Astrocyte (in vitro differentiated cells and primary cell): ENCODE measurements at regions not wholly inside any gene's neighbourhood (a gene's known extent, or its start where the extent isn't known, plus 50 kb on each side); places are given as distances from the start of the nearest gene placed in this dataset.
A peak's percentile ranks its signal among the peaks of the same experiment; 100 is the strongest.

Source experiments
- DNase-seq: peaks from one replicate; pipeline ENCODE4 v3.0.0-alpha.2; 2010; ENCODE audit warnings: low read depth
- FAIRE-seq: peaks from 2 replicates; lab custom pipeline; 2011; peaks lifted over from hg19 to GRCh38; lab: Jason Lieb, UNC
- H2AFZ ChIP-seq: 2 replicates; pipeline ENCODE4 v1.6.0; 2012; ENCODE audit warnings: low read depth, low read length, inconsistent platforms
- H3K27ac ChIP-seq: 2 replicates; pipeline ENCODE4 v1.5.1; 2011; ENCODE audit warnings: low read depth, low read length, inconsistent platforms
- H3K27me3 ChIP-seq: 2 replicates; pipeline ENCODE4 v1.6.0; 2011; ENCODE audit warnings: low read length, inconsistent platforms; ENCODE audit not compliant: insufficient read depth
- H3K36me3 ChIP-seq: 2 replicates; pipeline ENCODE4 v1.5.1; 2011; ENCODE audit warnings: low read length, inconsistent platforms; ENCODE audit not compliant: insufficient read depth
- H3K4me1 ChIP-seq: 2 replicates; pipeline ENCODE4 v1.5.1; 2011; ENCODE audit warnings: low read length, inconsistent platforms; ENCODE audit not compliant: insufficient read depth
- H3K4me2 ChIP-seq: 2 replicates; pipeline ENCODE4 v1.6.0; 2012; ENCODE audit warnings: low read length, inconsistent platforms
- H3K4me3 ChIP-seq: 2 replicates; pipeline ENCODE4 v1.5.1; 2011; ENCODE audit warnings: low read depth, mild to moderate bottlenecking, low read length, inconsistent platforms; ENCODE audit not compliant: insufficient read depth
- H3K79me2 ChIP-seq: 2 replicates; pipeline ENCODE4 v1.6.0; 2012; ENCODE audit warnings: mild to moderate bottlenecking, low read length, inconsistent platforms; ENCODE audit not compliant: insufficient read depth
- H3K9ac ChIP-seq: 2 replicates; pipeline ENCODE4 v1.6.0; 2012; ENCODE audit warnings: mild to moderate bottlenecking, low read length, inconsistent platforms
- H3K9me3 ChIP-seq: 2 replicates; pipeline ENCODE4 v1.5.1; 2012; ENCODE audit warnings: low read depth, mild to moderate bottlenecking, low read length, inconsistent platforms; ENCODE audit not compliant: insufficient read depth
- H4K20me1 ChIP-seq: 2 replicates; pipeline ENCODE4 v1.6.0; 2012; ENCODE audit warnings: low read length, inconsistent platforms; ENCODE audit not compliant: insufficient read depth
- H3K27ac Mint-ChIP-seq: one replicate; pipeline ENCODE4 v1.8.0; 2021; ENCODE audit warnings: mild to moderate bottlenecking, mixed read lengths; ENCODE audit not compliant: unreplicated experiment
- H3K27me3 Mint-ChIP-seq: one replicate; pipeline ENCODE4 v1.8.0; 2021; ENCODE audit warnings: low read depth, mixed read lengths; ENCODE audit not compliant: unreplicated experiment
- H3K36me3 Mint-ChIP-seq: one replicate; pipeline ENCODE4 v1.8.0; 2021; ENCODE audit warnings: low read depth, mixed read lengths; ENCODE audit not compliant: unreplicated experiment
- H3K4me1 Mint-ChIP-seq: one replicate; pipeline ENCODE4 v1.8.0; 2021; ENCODE audit warnings: low read depth, mixed read lengths; ENCODE audit not compliant: unreplicated experiment
- H3K4me3 Mint-ChIP-seq: one replicate; pipeline ENCODE4 v1.8.0; 2021; ENCODE audit warnings: mild to moderate bottlenecking, moderate library complexity, mixed read lengths; ENCODE audit not compliant: unreplicated experiment
- H3K9me3 Mint-ChIP-seq: one replicate; pipeline ENCODE4 v1.8.0; 2021; ENCODE audit warnings: mild to moderate bottlenecking, mixed read lengths; ENCODE audit not compliant: unreplicated experiment
- EZH2 ChIP-seq: IDR thresholded peaks from 2 replicates; pipeline ENCODE4 v1.6.1; 2012; ENCODE audit warnings: mild to moderate bottlenecking, low read length, inconsistent platforms; ENCODE audit not compliant: insufficient read depth
- TF ChIP-seq, protein P1 (sequence below): IDR thresholded peaks from 2 replicates; pipeline ENCODE4 v1.5.1; 2011; ENCODE audit warnings: low read depth, mild to moderate bottlenecking, inconsistent platforms, low read length, moderate library complexity; ENCODE audit not compliant: insufficient read depth

DNA sequence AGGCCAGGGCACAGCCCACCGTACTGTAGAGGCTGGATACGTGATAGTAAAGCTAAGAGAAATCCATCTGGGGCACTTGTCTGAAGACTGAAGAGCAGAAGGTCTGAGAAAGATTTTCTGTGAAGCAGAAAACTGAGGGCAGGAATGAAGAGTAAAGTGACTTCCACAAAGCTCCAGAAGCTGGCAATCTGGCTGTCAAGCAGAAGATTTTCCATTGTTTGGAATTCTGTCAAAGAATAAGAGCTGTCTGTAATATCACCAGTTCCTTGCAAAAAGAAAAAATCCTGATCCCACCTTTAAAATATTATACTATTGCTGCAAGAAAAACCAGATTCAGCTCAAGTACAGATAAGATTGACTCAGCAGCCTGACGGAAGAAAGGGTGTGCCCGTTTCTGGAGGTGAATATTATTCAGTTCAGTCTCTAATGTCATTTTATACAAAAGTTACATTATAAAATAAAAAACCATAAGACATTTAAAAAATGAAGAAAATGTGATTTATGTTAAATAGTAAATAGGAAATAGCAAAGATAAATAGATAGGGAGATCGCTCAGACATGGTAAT is 550.4 kb upstream of the SGO1 start:
- Histone ChIP-seq H3K4me1 (no peaks in the 10 kb centered on the region), H3K9me3 (no peaks in the 10 kb centered on the region), H3K4me3 (no peak overlapping the region), H3K27me3 (no peaks in the 10 kb centered on the region), H4K20me1 (no peaks in the 10 kb centered on the region), H2AFZ (no peak overlapping the region), H3K36me3 (no peaks in the 10 kb centered on the region), H3K4me2 (no peak overlapping the region), H3K79me2 (no peaks in the 10 kb centered on the region), H3K9ac (no peak overlapping the region), H3K27ac (no peak overlapping the region)
- no peak overlapping the region for H3K27ac Mint-ChIP-seq
- TF ChIP-seq, protein P1, sequence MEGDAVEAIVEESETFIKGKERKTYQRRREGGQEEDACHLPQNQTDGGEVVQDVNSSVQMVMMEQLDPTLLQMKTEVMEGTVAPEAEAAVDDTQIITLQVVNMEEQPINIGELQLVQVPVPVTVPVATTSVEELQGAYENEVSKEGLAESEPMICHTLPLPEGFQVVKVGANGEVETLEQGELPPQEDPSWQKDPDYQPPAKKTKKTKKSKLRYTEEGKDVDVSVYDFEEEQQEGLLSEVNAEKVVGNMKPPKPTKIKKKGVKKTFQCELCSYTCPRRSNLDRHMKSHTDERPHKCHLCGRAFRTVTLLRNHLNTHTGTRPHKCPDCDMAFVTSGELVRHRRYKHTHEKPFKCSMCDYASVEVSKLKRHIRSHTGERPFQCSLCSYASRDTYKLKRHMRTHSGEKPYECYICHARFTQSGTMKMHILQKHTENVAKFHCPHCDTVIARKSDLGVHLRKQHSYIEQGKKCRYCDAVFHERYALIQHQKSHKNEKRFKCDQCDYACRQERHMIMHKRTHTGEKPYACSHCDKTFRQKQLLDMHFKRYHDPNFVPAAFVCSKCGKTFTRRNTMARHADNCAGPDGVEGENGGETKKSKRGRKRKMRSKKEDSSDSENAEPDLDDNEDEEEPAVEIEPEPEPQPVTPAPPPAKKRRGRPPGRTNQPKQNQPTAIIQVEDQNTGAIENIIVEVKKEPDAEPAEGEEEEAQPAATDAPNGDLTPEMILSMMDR = no peak
- no peak for TF ChIP-seq EZH2
- H3K4me3 Mint-ChIP-seq = no peak overlapping the region
- FAIRE-seq = no peak
- no peaks in the 10 kb centered on the region for H3K27me3 Mint-ChIP-seq
- no peaks in the 10 kb centered on the region for H3K36me3 Mint-ChIP-seq
- H3K4me1 Mint-ChIP-seq = peaks cover 2% of the 10 kb centered on the region
- H3K9me3 Mint-ChIP-seq = no peaks in the 10 kb centered on the region
- DNase-seq = no peak

DNA sequence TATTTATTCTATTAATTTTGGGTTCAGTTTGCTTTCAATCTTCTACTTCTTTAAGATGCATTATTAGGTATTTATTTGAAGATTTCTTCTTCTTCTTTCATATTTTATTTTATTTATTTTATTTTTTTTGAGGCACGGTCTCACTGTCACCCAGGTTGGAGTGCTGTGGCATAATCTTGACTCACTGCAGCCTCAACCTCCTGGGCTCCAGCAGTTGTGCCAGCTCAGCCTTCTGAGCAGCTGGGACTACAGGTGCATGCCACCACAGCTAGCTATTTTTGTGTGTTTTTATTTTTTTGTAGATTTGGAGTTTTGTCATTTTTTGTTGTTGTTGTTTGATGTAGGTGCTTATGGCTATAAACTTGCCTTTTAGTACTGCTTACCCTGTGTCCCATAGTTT is 543.2 kb upstream of the SGO1 start:
- no peaks in the 10 kb centered on the region for H3K9me3 ChIP-seq
- no peaks in the 10 kb centered on the region for H3K79me2 ChIP-seq
- H2AFZ ChIP-seq = no peak overlapping the region
- H3K27me3 Mint-ChIP-seq = no peaks in the 10 kb centered on the region
- no peaks in the 10 kb centered on the region for H3K9me3 Mint-ChIP-seq
- DNase-seq (no peak), FAIRE-seq (no peak)
- H3K9ac ChIP-seq = no peak overlapping the region
- no peaks in the 10 kb centered on the region for H3K4me1 ChIP-seq
- H3K27ac ChIP-seq = no peak overlapping the region
- no peak overlapping the region for H3K4me3 ChIP-seq
- no peaks in the 10 kb centered on the region for H4K20me1 ChIP-seq
- TF ChIP-seq, protein P1 = no peak
- TF ChIP-seq EZH2 = no peak
- no peaks in the 10 kb centered on the region for H3K36me3 ChIP-seq
- no peak overlapping the region for H3K4me2 ChIP-seq
- H3K4me3 Mint-ChIP-seq = no peak overlapping the region
- no peaks in the 10 kb centered on the region for H3K4me1 Mint-ChIP-seq
- no peak overlapping the region for H3K27ac Mint-ChIP-seq
- no peaks in the 10 kb centered on the region for H3K27me3 ChIP-seq
- H3K36me3 Mint-ChIP-seq = no peaks in the 10 kb centered on the region

DNA sequence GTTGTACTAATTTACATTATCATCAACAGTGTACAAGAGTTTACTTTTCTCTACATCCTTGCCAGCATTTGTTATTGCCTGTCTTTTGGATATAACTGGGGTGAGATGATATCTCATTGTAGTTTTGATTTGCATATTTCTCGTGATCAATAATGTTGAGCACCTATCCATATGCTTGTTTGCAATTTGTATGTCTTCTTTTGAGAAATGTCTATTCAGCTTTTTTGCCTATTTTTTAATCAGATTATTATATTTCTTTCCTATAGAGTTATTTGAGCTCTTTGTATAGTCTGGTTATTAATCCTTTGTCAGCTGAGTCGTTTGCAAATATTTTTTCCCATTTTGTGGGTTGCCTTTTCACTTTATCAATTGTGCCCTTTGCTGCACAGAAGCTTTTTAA is 540.8 kb upstream of the SGO1 start:
- Mint-ChIP-seq H3K9me3 (no peaks in the 10 kb centered on the region), H3K4me1 (no peaks in the 10 kb centered on the region), H3K36me3 (no peaks in the 10 kb centered on the region), H3K4me3 (no peak overlapping the region), H3K27ac (no peak overlapping the region), H3K27me3 (no peaks in the 10 kb centered on the region)
- H4K20me1 ChIP-seq = no peaks in the 10 kb centered on the region
- no peaks in the 10 kb centered on the region for H3K27me3 ChIP-seq
- DNase-seq = no peak
- TF ChIP-seq, protein P1 = no peak
- TF ChIP-seq EZH2 = no peak
- H3K9me3 ChIP-seq = no peaks in the 10 kb centered on the region
- no peaks in the 10 kb centered on the region for H3K4me1 ChIP-seq
- no peak overlapping the region for H3K4me3 ChIP-seq
- peak; percentile 13 for FAIRE-seq
- H2AFZ ChIP-seq = no peak overlapping the region
- no peaks in the 10 kb centered on the region for H3K36me3 ChIP-seq
- H3K4me2 ChIP-seq = no peak overlapping the region
- H3K27ac ChIP-seq = no peak overlapping the region
- no peaks in the 10 kb centered on the region for H3K79me2 ChIP-seq
- H3K9ac ChIP-seq = no peak overlapping the region
